AG04450 (cell line): ENCODE measurements at regions not wholly inside any gene's neighbourhood (a gene's known extent, or its start where the extent isn't known, plus 50 kb on each side); places are given as distances from the start of the nearest gene placed in this dataset.

ENCODE experiments used
- CTCF ChIA-PET: fragments of 300-600, 350-600 bp; formaldehyde crosslinking; extraction: SDS; loops from one replicate; lab custom pipeline; 2022; ENCODE audit warnings: antibody characterized with exemption, inconsistent platforms; lab: Charles Lee
- POLR2A ChIA-PET: fragments of 350-600 bp; formaldehyde crosslinking; extraction: SDS; loops from one replicate; lab custom pipeline; 2021; ENCODE audit warnings: antibody characterized with exemption, inconsistent platforms; lab: Yijun Ruan, JAX
- DNase-seq: peaks from one replicate; pipeline ENCODE4 v3.0.0-alpha.2; 2011; ENCODE audit warnings: low read depth, low spot score
- H3K27ac ChIP-seq: one replicate; pipeline ENCODE4 v1.5.1; 2012; ENCODE audit warnings: low read depth, low read length, control low read depth
- H3K27me3 ChIP-seq: one replicate; pipeline ENCODE4 v1.6.0; 2012; ENCODE audit warnings: low read length; ENCODE audit not compliant: control insufficient read depth, insufficient read depth
- H3K4me3 ChIP-seq: 2 replicates; pipeline ENCODE4 v1.5.1; 2011; ENCODE audit warnings: mild to moderate bottlenecking, low read depth, low read length, control low read depth
- H3K9me3 ChIP-seq: 2 replicates; pipeline ENCODE4 v1.5.1; 2012; ENCODE audit warnings: low read length; ENCODE audit not compliant: control insufficient read depth, insufficient read depth
- CTCF ChIP-seq: IDR thresholded peaks from 2 replicates; pipeline ENCODE4 v1.5.1; 2011; ENCODE audit warnings: low read depth, low read length, control low read depth, inconsistent platforms

- DNase-seq: no peak
- TF ChIP-seq CTCF: no peak; the same call in 1 of the 2 replicates
- Histone ChIP-seq H3K4me3 (no peak overlapping the region), H3K27ac (peak overlapping the region; percentile 43), H3K9me3 (no peaks in the 10 kb centered on the region), H3K27me3 (no peaks in the 10 kb centered on the region)
- ChIA-PET POLR2A (interaction anchor here (1.1 to 1.9 kb wide), 2 partner anchors 11 to 33 kb away, joined by 3 to 7 read pairs; no protein-coding TSS in a partner anchor), CTCF (interaction anchor here (0.9 to 2.4 kb wide), 5 partner anchors 12 to 451 kb away, joined by 3 to 8 read pairs (median 3); no protein-coding TSS in a partner anchor)
Measured at GRCh38 chr6:44052419-44053023, 74.7 kb downstream of the MRPL14 start.

- ChIA-PET CTCF (interaction anchor here (0.9 to 2.4 kb wide), 4 partner anchors 13 to 450 kb away, joined by 3 to 8 read pairs (median 3); no protein-coding TSS in a partner anchor), POLR2A (interaction anchor here (0.6 to 1.9 kb wide), 5 partner anchors 10 to 246 kb away, joined by 3 to 7 read pairs (median 4); no protein-coding TSS in a partner anchor)
- no peak for DNase-seq
Measured at GRCh38 chr6:44051515-44051914, 75.7 kb downstream of the MRPL14 start.

GRCh38 chr6:44050872-44051505 is 76.3 kb downstream of the MRPL14 start:
- DNase-seq: no peak
- Histone ChIP-seq H3K9me3 (no peaks in the 10 kb centered on the region), H3K27ac (peak overlapping the region; percentile 70), H3K27me3 (no peaks in the 10 kb centered on the region), H3K4me3 (no peak overlapping the region)
- ChIA-PET POLR2A (interaction anchor here (0.9 kb wide), 1 partner anchor 40 kb away, joined by 4 read pairs; no protein-coding TSS in a partner anchor), CTCF (interaction anchor here (0.9 to 2.4 kb wide), 2 partner anchors 21 to 277 kb away, joined by 3 to 8 read pairs; no protein-coding TSS in a partner anchor)
- TF ChIP-seq CTCF: no peak

More at GRCh38 chr6:44051515-44051914, 75.7 kb downstream of the MRPL14 start:
- Histone ChIP-seq H3K9me3 (no peaks in the 10 kb centered on the region), H3K27me3 (no peaks in the 10 kb centered on the region), H3K4me3 (no peak overlapping the region), H3K27ac (peak overlapping the region; percentile 70)
- TF ChIP-seq CTCF: no peak

GRCh38 chr6:44049989-44050871 is 77.0 kb downstream of the MRPL14 start:
- TF ChIP-seq CTCF: no peak

More at GRCh38 chr6:44049989-44050871, 77.0 kb downstream of the MRPL14 start:
- Histone ChIP-seq H3K4me3 (no peak overlapping the region), H3K27me3 (no peaks in the 10 kb centered on the region), H3K9me3 (no peaks in the 10 kb centered on the region), H3K27ac (no peak overlapping the region)
- POLR2A ChIA-PET: interaction anchor here (0.7 to 0.9 kb wide), 2 partner anchors 39 to 280 kb away, joined by 4 read pairs; partner anchors contain the start of gene VEGFA
- CTCF ChIA-PET: no interaction called here
- DNase-seq: no peak
